ENCODE measurements at regions not wholly inside any gene's neighbourhood (a gene's known extent, or its start where the extent isn't known, plus 50 kb on each side); places are given as distances from the start of the nearest gene placed in this dataset.

GRCh38 chr2:12284037-12284436 is 432.7 kb upstream of the TRIB2 start:
- DNase-seq (ENCODE audit: low read depth) = no peak
- TF ChIP-seq, protein P1, sequence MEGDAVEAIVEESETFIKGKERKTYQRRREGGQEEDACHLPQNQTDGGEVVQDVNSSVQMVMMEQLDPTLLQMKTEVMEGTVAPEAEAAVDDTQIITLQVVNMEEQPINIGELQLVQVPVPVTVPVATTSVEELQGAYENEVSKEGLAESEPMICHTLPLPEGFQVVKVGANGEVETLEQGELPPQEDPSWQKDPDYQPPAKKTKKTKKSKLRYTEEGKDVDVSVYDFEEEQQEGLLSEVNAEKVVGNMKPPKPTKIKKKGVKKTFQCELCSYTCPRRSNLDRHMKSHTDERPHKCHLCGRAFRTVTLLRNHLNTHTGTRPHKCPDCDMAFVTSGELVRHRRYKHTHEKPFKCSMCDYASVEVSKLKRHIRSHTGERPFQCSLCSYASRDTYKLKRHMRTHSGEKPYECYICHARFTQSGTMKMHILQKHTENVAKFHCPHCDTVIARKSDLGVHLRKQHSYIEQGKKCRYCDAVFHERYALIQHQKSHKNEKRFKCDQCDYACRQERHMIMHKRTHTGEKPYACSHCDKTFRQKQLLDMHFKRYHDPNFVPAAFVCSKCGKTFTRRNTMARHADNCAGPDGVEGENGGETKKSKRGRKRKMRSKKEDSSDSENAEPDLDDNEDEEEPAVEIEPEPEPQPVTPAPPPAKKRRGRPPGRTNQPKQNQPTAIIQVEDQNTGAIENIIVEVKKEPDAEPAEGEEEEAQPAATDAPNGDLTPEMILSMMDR (conservative IDR thresholded peaks at IDR 0.05; ENCODE audit: low read depth, low read length) = no peak
- H3K4me3 ChIP-seq (ENCODE audit: low read depth, low read length) = no peak overlapping the region

DNA sequence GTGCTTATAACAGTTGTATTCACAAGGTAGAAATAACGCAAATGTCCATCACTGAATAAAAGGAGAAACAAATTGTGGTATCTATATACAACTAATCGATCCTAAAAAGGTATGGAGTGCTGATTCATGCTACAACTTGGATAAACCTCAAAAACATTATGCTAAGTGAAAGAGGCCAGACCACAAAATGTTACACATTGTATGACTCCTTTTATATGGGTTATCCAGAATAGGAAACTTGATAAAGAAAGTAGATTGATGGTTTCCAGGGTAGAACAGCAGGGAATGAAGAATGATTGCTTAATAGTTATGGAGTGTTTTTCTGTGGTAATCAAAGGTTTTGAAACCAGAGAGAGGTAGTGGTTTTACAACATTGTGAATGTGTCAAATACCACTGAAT is 432.2 kb upstream of the TRIB2 start:
- no peak for DNase-seq (ENCODE audit: low read depth)
- H3K4me3 ChIP-seq (ENCODE audit: low read depth, low read length) = no peak overlapping the region
- TF ChIP-seq, protein P1 (conservative IDR thresholded peaks at IDR 0.05; ENCODE audit: low read depth, low read length) = no peak

GRCh38 chr2:12286347-12286746 is 430.4 kb upstream of the TRIB2 start:
- H3K4me3 ChIP-seq (ENCODE audit: low read depth, low read length) = no peak overlapping the region
- no peak for DNase-seq (ENCODE audit: low read depth)
- TF ChIP-seq, protein P1 (conservative IDR thresholded peaks at IDR 0.05; ENCODE audit: low read depth, low read length) = no peak

- no peak for DNase-seq (ENCODE audit: low read depth)
- TF ChIP-seq, protein P1 (conservative IDR thresholded peaks at IDR 0.05; ENCODE audit: low read depth, low read length) = no peak
- no peak overlapping the region for H3K4me3 ChIP-seq (ENCODE audit: low read depth, low read length)
Observed at GRCh38 chr2:12287220-12287751, 429.4 kb upstream of the TRIB2 start.

GRCh38 chr2:12288048-12288447 is 428.7 kb upstream of the TRIB2 start:
- no peak for DNase-seq (ENCODE audit: low read depth)
- no peak overlapping the region for H3K4me3 ChIP-seq (ENCODE audit: low read depth, low read length)
- TF ChIP-seq, protein P1 (conservative IDR thresholded peaks at IDR 0.05; ENCODE audit: low read depth, low read length) = no peak

DNA sequence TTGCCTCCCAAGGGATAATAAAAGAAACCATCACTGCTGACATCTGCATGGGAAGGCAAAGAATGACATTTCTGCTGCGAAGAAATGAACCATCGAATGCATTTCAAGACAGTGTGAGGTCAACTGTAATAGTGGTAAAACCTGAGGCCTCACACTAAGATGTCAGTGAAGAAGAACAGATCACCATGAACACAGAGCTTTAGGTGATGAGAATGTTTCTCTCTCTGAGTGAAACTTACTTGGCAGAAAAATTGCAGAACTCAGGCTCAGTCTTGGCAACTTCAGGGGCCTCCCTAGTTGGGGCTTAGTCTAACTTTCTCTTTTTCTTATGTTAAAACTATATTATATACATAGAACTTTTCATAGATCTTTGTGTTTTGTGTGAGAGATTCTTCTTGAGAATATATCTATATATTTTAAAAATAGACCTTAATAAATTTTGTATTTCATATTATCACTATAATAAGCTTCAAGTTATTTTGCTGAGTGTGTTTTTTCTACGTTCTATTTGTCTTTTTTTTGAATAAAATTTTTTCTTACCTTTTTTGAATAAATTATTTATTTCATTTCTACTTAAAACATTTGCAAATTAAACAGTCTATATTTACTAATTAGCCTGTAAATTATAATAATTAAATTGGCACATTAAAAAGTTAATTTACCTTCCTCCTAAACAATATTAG is 427.5 kb upstream of the TRIB2 start:
- no peak for DNase-seq (ENCODE audit: low read depth)
- TF ChIP-seq, protein P1 (conservative IDR thresholded peaks at IDR 0.05; ENCODE audit: low read depth, low read length) = no peak

GRCh38 chr2:12291303-12291702 is 425.4 kb upstream of the TRIB2 start:
- DNase-seq (ENCODE audit: low read depth) = no peak
- TF ChIP-seq, protein P1 (conservative IDR thresholded peaks at IDR 0.05; ENCODE audit: low read depth, low read length) = no peak
- H3K4me3 ChIP-seq (ENCODE audit: low read depth, low read length) = no peak overlapping the region

More for the DNA sequence above, 427.5 kb upstream of the TRIB2 start:
- H3K4me3 ChIP-seq (ENCODE audit: low read depth, low read length) = no peak overlapping the region

Measured in epithelial cell of proximal tubule (primary cell).